ENCODE measurements at regions not wholly inside any gene's neighbourhood (a gene's known extent, or its start where the extent isn't known, plus 50 kb on each side); places are given as distances from the start of the nearest gene placed in this dataset.

DNA sequence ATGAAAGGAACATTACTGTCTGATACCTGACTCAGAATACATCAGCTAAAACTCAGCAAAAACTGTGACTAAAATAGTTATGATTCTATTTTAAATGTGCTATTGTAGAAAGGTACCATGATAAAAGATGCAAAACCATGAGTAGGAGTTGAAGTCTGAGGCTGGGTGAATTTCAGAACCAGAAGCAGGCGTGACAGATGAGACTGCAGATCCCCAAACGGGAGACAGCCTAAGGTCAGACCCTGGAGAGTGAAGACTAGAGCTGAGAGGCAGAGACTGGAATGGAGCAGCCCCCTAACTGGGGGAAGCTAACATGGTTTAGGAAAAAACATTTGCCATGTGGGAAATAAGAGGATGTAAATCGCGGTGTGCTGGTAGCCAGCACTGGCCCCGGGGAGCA lies 275.8 kb downstream of the POM121L12 start:
- Histone ChIP-seq H3K36me3 (no peaks in the 10 kb centered on the region), H3K27ac (no peak overlapping the region), H3K9me3 (no peaks in the 10 kb centered on the region), H3K4me3 (no peak overlapping the region), H3K27me3 (no peaks in the 10 kb centered on the region), H3K4me1 (ENCODE audit: insufficient read depth) (no peaks in the 10 kb centered on the region)
- TF ChIP-seq, protein P1, sequence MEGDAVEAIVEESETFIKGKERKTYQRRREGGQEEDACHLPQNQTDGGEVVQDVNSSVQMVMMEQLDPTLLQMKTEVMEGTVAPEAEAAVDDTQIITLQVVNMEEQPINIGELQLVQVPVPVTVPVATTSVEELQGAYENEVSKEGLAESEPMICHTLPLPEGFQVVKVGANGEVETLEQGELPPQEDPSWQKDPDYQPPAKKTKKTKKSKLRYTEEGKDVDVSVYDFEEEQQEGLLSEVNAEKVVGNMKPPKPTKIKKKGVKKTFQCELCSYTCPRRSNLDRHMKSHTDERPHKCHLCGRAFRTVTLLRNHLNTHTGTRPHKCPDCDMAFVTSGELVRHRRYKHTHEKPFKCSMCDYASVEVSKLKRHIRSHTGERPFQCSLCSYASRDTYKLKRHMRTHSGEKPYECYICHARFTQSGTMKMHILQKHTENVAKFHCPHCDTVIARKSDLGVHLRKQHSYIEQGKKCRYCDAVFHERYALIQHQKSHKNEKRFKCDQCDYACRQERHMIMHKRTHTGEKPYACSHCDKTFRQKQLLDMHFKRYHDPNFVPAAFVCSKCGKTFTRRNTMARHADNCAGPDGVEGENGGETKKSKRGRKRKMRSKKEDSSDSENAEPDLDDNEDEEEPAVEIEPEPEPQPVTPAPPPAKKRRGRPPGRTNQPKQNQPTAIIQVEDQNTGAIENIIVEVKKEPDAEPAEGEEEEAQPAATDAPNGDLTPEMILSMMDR (IDR thresholded peaks at IDR 0.05) = no peak
- TF ChIP-seq EP300 (IDR thresholded peaks at IDR 0.05) (no peak), POLR2A (IDR thresholded peaks at IDR 0.05) (no peak)
- intact Hi-C loops (cut with DNase I) = no loop called here
- 81 to 87% (median 82%) methylated on average over 5 of the region's 5 CpGs for WGBS, 3 donors
- DNase-seq = no peak

DNA sequence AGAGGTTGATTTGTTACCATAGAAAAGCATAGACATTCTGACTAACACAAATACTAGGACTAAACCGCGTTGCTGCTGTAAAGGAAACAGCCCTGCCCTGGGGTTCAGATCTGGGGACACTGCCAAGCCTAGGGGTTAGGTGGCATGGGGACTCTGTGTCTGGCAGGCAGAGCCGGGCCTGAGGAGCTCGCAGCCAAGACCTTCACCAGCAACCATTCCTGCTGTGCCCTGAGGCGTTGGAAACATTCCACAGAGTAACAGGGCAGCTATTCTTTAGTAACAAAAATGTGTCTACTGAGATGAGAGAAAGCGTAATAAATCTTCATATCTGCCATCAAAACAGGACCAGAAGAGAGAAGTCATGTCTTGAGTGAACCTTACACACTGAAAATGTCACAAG lies 280.5 kb downstream of the POM121L12 start:
- TF ChIP-seq EP300 (IDR thresholded peaks at IDR 0.05) = no peak
- no peak for TF ChIP-seq POLR2A (IDR thresholded peaks at IDR 0.05)
- TF ChIP-seq, protein P1 (IDR thresholded peaks at IDR 0.05) = no peak
- Histone ChIP-seq H3K36me3 (no peaks in the 10 kb centered on the region), H3K27me3 (no peaks in the 10 kb centered on the region), H3K9me3 (no peaks in the 10 kb centered on the region), H3K4me1 (ENCODE audit: insufficient read depth) (no peaks in the 10 kb centered on the region), H3K27ac (no peak overlapping the region), H3K4me3 (no peak overlapping the region)
- no peak for DNase-seq
- 76 to 79% (median 78%) methylated on average over 6 of the region's 6 CpGs for WGBS, 3 donors
- intact Hi-C loops (cut with DNase I) = no loop called here

DNA sequence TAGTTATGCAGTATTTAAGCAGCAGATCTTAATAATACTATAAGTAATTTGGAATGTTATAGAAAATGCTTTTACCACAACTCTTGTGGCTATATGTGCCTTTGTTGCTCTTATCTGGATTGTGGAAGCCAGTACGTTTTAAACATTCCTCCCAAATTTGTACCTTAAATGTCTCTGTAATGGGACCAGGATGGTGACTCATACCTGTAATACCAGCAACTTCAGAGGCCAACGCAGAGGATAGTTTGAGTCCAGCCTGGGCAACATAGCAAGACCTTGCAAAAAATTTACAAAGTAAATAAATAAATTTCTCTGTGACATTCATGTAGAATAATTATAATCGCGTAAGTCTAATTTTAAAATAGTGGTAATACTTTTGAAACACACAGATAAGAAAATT lies 283.1 kb downstream of the POM121L12 start:
- Histone ChIP-seq H3K9me3 (no peaks in the 10 kb centered on the region), H3K36me3 (no peaks in the 10 kb centered on the region), H3K27me3 (no peaks in the 10 kb centered on the region), H3K27ac (no peak overlapping the region), H3K4me1 (ENCODE audit: insufficient read depth) (no peaks in the 10 kb centered on the region), H3K4me3 (no peak overlapping the region)
- DNase-seq = no peak
- intact Hi-C loops (cut with DNase I) = no loop called here
- WGBS, 3 donors = 86 to 89% (median 86%) methylated on average over 4 of the region's 4 CpGs
- TF ChIP-seq, protein P1 (IDR thresholded peaks at IDR 0.05) = no peak
- TF ChIP-seq EP300 (IDR thresholded peaks at IDR 0.05) (no peak), POLR2A (IDR thresholded peaks at IDR 0.05) (no peak)

DNA sequence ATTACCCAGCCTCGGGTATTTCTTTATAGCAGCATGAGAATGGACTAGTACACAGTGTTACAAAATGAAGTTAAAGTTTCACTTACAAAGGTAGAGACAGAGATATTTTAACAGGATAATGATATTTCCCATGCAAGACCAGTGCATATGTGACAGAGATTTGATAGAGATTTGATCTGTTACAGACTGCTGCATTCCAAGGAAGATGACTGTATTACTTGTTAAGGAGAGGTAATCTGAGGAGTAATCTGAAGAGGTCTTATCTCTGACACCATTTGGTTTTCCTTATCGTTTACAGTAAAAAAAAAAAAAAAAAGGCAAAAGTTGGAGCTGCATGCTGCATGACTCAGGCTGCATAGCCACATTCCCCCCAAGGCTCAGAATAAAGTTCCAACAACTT lies 289.6 kb downstream of the POM121L12 start:
- no peak for DNase-seq
- no peaks in the 10 kb centered on the region for H3K36me3 ChIP-seq
- H3K27me3 ChIP-seq = no peaks in the 10 kb centered on the region
- 44 to 47% (median 45%) methylated on average over 2 of the region's 2 CpGs for WGBS, 3 donors
- TF ChIP-seq EP300 (IDR thresholded peaks at IDR 0.05) (no peak), POLR2A (IDR thresholded peaks at IDR 0.05) (no peak)
- TF ChIP-seq, protein P1 (IDR thresholded peaks at IDR 0.05) = no peak
- no peaks in the 10 kb centered on the region for H3K9me3 ChIP-seq
- no peak overlapping the region for H3K27ac ChIP-seq
- H3K4me1 ChIP-seq (ENCODE audit: insufficient read depth) = no peaks in the 10 kb centered on the region
- intact Hi-C loops (cut with DNase I) = no loop called here
- no peak overlapping the region for H3K4me3 ChIP-seq

DNA sequence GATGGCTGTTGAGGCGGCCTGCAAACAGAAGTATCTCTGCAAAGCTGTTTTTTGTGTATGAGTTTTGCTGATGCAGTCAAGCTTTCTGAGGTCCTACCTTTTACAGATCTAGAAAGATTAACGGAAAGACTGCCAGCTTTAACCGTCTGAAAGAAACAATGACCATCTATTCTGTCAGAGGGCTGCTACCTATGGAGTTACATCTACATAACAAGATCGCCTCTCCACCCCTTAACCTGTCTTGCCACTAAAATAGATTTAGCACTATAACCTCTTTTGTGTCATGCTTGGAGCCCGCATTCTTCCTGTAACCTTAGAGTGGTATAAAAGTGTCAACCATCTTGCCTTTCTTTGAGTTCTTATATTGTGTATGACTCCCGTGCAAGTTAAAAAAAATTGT lies 291.2 kb downstream of the POM121L12 start:
- no peak for TF ChIP-seq EP300 (IDR thresholded peaks at IDR 0.05)
- TF ChIP-seq POLR2A (IDR thresholded peaks at IDR 0.05) = no peak
- TF ChIP-seq, protein P1 (IDR thresholded peaks at IDR 0.05) = no peak
- no peaks in the 10 kb centered on the region for H3K9me3 ChIP-seq
- intact Hi-C loops (cut with DNase I) = no loop called here
- no peak overlapping the region for H3K27ac ChIP-seq
- H3K4me3 ChIP-seq = no peak overlapping the region
- H3K36me3 ChIP-seq = no peaks in the 10 kb centered on the region
- no peaks in the 10 kb centered on the region for H3K27me3 ChIP-seq
- no peaks in the 10 kb centered on the region for H3K4me1 ChIP-seq (ENCODE audit: insufficient read depth)
- DNase-seq = no peak
- 71 to 78% (median 75%) methylated on average over 6 of the region's 6 CpGs for WGBS, 3 donors
